ENCODE measurements at regions not wholly inside any gene's neighbourhood (a gene's known extent, or its start where the extent isn't known, plus 50 kb on each side); places are given as distances from the start of the nearest gene placed in this dataset.

DNA sequence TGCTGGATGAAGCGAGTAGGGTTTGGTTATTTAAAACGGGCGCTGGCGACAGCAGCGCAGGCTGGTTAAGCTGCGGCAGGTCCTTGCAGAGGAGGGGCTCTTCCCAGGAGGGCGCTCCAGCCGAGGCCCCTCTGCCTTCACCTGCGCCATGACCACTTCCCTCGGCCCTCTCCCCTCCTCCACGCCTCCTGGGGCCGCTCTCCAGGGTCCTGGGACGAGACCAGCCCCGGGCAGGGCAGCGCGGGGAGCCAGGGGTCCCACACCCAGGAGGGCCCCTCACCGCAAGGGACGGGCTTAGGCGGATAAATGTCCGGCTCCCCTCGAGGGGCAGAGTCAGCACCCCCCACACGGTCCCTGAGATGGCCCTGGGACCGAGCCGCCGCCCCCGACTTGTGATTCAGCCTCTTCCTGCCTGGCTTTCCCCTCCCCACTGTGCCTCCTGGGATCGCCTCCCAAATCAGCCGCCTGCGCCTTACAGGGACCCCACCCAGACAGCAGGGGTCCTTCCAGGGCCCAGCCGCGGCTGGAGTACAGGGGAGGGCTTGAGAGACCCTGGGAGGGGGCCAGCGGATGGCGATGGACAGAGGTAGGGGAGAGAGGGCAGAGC lies 380.7 kb downstream of the MATN1 start:
- POLR2A ChIA-PET: no interaction called here
- no peak for ATAC-seq
- no peak for TF ChIP-seq NR2F6 (IDR thresholded peaks at IDR 0.05)
- no peak for TF ChIP-seq NR2F6 (CRISPR knock-in tag; IDR thresholded peaks at IDR 0.05)
- no peak for TF ChIP-seq ZNF674 (CRISPR knock-in tag; IDR thresholded peaks at IDR 0.05; ENCODE audit: low read depth)
- TF ChIP-seq, protein P1, sequence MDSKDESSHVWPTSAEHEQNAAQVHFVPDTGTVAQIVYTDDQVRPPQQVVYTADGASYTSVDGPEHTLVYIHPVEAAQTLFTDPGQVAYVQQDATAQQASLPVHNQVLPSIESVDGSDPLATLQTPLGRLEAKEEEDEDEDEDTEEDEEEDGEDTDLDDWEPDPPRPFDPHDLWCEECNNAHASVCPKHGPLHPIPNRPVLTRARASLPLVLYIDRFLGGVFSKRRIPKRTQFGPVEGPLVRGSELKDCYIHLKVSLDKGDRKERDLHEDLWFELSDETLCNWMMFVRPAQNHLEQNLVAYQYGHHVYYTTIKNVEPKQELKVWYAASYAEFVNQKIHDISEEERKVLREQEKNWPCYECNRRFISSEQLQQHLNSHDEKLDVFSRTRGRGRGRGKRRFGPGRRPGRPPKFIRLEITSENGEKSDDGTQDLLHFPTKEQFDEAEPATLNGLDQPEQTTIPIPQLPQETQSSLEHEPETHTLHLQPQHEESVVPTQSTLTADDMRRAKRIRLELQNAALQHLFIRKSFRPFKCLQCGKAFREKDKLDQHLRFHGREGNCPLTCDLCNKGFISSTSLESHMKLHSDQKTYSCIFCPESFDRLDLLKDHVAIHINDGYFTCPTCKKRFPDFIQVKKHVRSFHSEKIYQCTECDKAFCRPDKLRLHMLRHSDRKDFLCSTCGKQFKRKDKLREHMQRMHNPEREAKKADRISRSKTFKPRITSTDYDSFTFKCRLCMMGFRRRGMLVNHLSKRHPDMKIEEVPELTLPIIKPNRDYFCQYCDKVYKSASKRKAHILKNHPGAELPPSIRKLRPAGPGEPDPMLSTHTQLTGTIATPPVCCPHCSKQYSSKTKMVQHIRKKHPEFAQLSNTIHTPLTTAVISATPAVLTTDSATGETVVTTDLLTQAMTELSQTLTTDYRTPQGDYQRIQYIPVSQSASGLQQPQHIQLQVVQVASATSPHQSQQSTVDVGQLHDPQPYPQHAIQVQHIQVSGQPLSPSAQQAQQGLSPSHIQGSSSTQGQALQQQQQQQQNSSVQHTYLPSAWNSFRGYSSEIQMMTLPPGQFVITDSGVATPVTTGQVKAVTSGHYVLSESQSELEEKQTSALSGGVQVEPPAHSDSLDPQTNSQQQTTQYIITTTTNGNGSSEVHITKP (CRISPR knock-in tag; IDR thresholded peaks at IDR 0.05; ENCODE audit: low read depth): no peak
- TF ChIP-seq CBX5 (CRISPR knock-in tag; IDR thresholded peaks at IDR 0.05; ENCODE audit: borderline replicate concordance): no peak
- no peak for TF ChIP-seq EEA1 (CRISPR knock-in tag; IDR thresholded peaks at IDR 0.05; ENCODE audit: borderline replicate concordance)
- TF ChIP-seq, protein P2, sequence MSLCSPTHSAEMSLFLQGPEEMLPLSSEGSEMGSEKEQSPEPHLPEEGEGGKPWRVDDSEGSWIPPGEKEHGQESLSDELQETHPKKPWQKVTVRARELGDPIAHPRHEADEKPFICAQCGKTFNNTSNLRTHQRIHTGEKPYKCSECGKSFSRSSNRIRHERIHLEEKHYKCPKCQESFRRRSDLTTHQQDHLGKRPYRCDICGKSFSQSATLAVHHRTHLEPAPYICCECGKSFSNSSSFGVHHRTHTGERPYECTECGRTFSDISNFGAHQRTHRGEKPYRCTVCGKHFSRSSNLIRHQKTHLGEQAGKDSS (CRISPR knock-in tag; IDR thresholded peaks at IDR 0.05; ENCODE audit: borderline replicate concordance, low read depth): no peak
- no peak for TF ChIP-seq YY1 (IDR thresholded peaks at IDR 0.05; ENCODE audit: insufficient read depth, insufficient replicate concordance, low read depth, low read length)
- TF ChIP-seq JARID2 (CRISPR knock-in tag; IDR thresholded peaks at IDR 0.05; ENCODE audit: insufficient replicate concordance): no peak
- TF ChIP-seq, protein P3, sequence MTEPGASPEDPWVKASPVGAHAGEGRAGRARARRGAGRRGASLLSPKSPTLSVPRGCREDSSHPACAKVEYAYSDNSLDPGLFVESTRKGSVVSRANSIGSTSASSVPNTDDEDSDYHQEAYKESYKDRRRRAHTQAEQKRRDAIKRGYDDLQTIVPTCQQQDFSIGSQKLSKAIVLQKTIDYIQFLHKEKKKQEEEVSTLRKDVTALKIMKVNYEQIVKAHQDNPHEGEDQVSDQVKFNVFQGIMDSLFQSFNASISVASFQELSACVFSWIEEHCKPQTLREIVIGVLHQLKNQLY (CRISPR knock-in tag; IDR thresholded peaks at IDR 0.05): no peak
- no peak for TF ChIP-seq ZKSCAN5 (CRISPR knock-in tag; IDR thresholded peaks at IDR 0.05)
- no peak for TF ChIP-seq ATF7 (IDR thresholded peaks at IDR 0.05)
- TF ChIP-seq ATF7 (CRISPR knock-in tag; IDR thresholded peaks at IDR 0.05): no peak
- no peak for TF ChIP-seq ZNF83 (CRISPR knock-in tag; IDR thresholded peaks at IDR 0.05; ENCODE audit: borderline replicate concordance)
- TF ChIP-seq POGZ (CRISPR knock-in tag; IDR thresholded peaks at IDR 0.05): no peak
- TF ChIP-seq, protein P4, sequence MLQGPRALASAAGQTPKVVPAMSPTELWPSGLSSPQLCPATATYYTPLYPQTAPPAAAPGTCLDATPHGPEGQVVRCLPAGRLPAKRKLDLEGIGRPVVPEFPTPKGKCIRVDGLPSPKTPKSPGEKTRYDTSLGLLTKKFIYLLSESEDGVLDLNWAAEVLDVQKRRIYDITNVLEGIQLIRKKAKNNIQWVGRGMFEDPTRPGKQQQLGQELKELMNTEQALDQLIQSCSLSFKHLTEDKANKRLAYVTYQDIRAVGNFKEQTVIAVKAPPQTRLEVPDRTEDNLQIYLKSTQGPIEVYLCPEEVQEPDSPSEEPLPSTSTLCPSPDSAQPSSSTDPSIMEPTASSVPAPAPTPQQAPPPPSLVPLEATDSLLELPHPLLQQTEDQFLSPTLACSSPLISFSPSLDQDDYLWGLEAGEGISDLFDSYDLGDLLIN (CRISPR knock-in tag; IDR thresholded peaks at IDR 0.05; ENCODE audit: borderline replicate concordance): no peak
- TF ChIP-seq ZBTB7A (CRISPR knock-in tag; IDR thresholded peaks at IDR 0.05): no peak
- no peak for TF ChIP-seq GLI4 (CRISPR knock-in tag; IDR thresholded peaks at IDR 0.05; ENCODE audit: borderline replicate concordance)

More for the DNA sequence above, 380.7 kb downstream of the MATN1 start:
- Histone ChIP-seq H4K20me1 (ENCODE audit: insufficient read depth, low read length) (no peaks in the 10 kb centered on the region), H3K4me2 (ENCODE audit: low read depth, low read length) (no peak overlapping the region), H3K4me1 (ENCODE audit: insufficient read depth, low read length) (no peaks in the 10 kb centered on the region), H3K27ac (ENCODE audit: extremely low read length, insufficient read depth, low read length) (no peak overlapping the region), H3K36me3 (replicated peaks in 1 of 2; ENCODE audit: control insufficient read depth in 1 of 2, insufficient read depth in 2 of 2, low read length in 2 of 2) (no peaks in the 10 kb centered on the region), H3K9ac (ENCODE audit: insufficient read depth, low read depth, low read length) (no peak overlapping the region), H3K79me2 (ENCODE audit: insufficient read depth, low read length) (no peaks in the 10 kb centered on the region), H2AFZ (ENCODE audit: low read length) (no peak overlapping the region), H3K27me3 (ENCODE audit: control insufficient read depth in 1 of 2, insufficient read depth in 2 of 2, low read length in 2 of 2) (no peaks in the 10 kb centered on the region), H3K9me3 (ENCODE audit: low read length) (no peaks in the 10 kb centered on the region), H3K4me3 (replicated peaks in 1 of 3; ENCODE audit: insufficient read depth in 1 of 3, low read depth in 2 of 3, low read length in 3 of 3) (no peak overlapping the region)
- no peak for DNase-seq (ENCODE audit: low spot score)
- WGBS (ENCODE audit: low lambda C conversion rate): 44% methylated on average over 7 of the region's 33 CpGs
- no TSS peak for BruUV-seq (replicated peaks)
- no peak for FAIRE-seq
- in situ Hi-C loops (cut with HindIII; ENCODE audit: extremely low pct_ligation_motif_present, low pct_unique_long_range_greater_than_20kb) (no loop called here), intact Hi-C loops (cut with micrococcal nuclease; ENCODE audit: unreplicated experiment) (no loop called here)
- CTCF ChIA-PET (ENCODE audit: low intra/inter-chr PET ratio, low total read pairs): no interaction called here
